Aorta (tissue), 5 donors: ENCODE measurements at regions not wholly inside any gene's neighbourhood (a gene's known extent, or its start where the extent isn't known, plus 50 kb on each side); places are given as distances from the start of the nearest gene placed in this dataset.

Experiments
- ATAC-seq: fragments of 200-7000 bp; cut with Tn5 transposase; one replicate; pipeline ENCODE4 v1.9.1; 2022; ENCODE audit warnings: moderate library complexity; ENCODE audit not compliant: low FRiP score
- DNase-seq, 2 donors: peaks; one replicate each; pipeline ENCODE4 v3.0.0-alpha.2; 2020
- H3K27ac ChIP-seq, 2 donors: one replicate each; pipeline ENCODE4 v1.5.1; 2013; ENCODE audit warnings: low read length in 2 of 2, mild to moderate bottlenecking in 2 of 2, moderate library complexity in 2 of 2, control low read depth in 1 of 2, inconsistent platforms in 1 of 2, low read depth in 1 of 2
- H3K27me3 ChIP-seq, 2 donors: one replicate each; pipeline ENCODE4 v1.6.1; 2013; ENCODE audit warnings: control low read depth in 1 of 2, low read length in 1 of 2, mild to moderate bottlenecking in 1 of 2, moderate library complexity in 1 of 2; ENCODE audit not compliant: insufficient read depth in 2 of 2, control insufficient read depth in 1 of 2
- H3K36me3 ChIP-seq, 2 donors: one replicate each; pipeline ENCODE4 v1.6.1; 2013; ENCODE audit warnings: control low read depth in 1 of 2, low read length in 1 of 2, mild to moderate bottlenecking in 1 of 2; ENCODE audit not compliant: insufficient read depth in 2 of 2, control insufficient read depth in 1 of 2
- H3K4me1 ChIP-seq, 2 donors: one replicate each; pipeline ENCODE4 v1.6.1; 2013; ENCODE audit warnings: low read length in 2 of 2, control low read depth in 1 of 2, mild to moderate bottlenecking in 1 of 2, moderate library complexity in 1 of 2; ENCODE audit not compliant: insufficient read depth in 2 of 2, control insufficient read depth in 1 of 2
- H3K4me3 ChIP-seq, 2 donors: one replicate each; pipeline ENCODE4 v1.5.1; 2013; ENCODE audit warnings: low read length in 2 of 2, control low read depth in 1 of 2, mild to moderate bottlenecking in 1 of 2
- H3K9me3 ChIP-seq: one replicate; pipeline ENCODE4 v1.6.1; 2013; ENCODE audit warnings: mild to moderate bottlenecking, low read length; ENCODE audit not compliant: control insufficient read depth
- WGBS, 2 donors: extraction: QIAGEN DNeasy Blood & Tissue Kit; methylation state at CpG; one replicate each; pipeline ENCODE4 v1.1.7; 2013; 5-methylcytosine and 5-hydroxymethylcytosine counted together
- intact Hi-C, 2 donors: fragments of 100-400 bp; cut with DNase I; formaldehyde crosslinking; loops; one replicate each; pipeline versions ENCODE4 v1.14.2 to v1.15.0; 2022
- donor health status: healthy with polysubstance abuse.
- donor health status: Bipolar disorder and iron deficiency.
- donor health status: DM: no; HTN: no; CAD: no.
- donor health status: DM: no; HTN: no; CAD: no.
- donor health status: DM: yes; HTN: yes; CAD: no.

- no peak for DNase-seq
- WGBS, 2 donors = 31 to 43% methylated on average over 2 of the region's 2 CpGs
- no peak overlapping the region for H3K4me3 ChIP-seq
- no peaks in the 10 kb centered on the region for H3K36me3 ChIP-seq
- no peak for ATAC-seq
- H3K27me3 ChIP-seq = no peaks in the 10 kb centered on the region
- H3K27ac ChIP-seq = no peak overlapping the region
- intact Hi-C loops = no loop called here
- no peaks in the 10 kb centered on the region for H3K4me1 ChIP-seq
- H3K9me3 ChIP-seq = peaks cover 1% of the 10 kb centered on the region
Measured at GRCh38 chr3:104878395-104878794, 488.3 kb upstream of the ALCAM start.

GRCh38 chr3:104879919-104880318 lies 486.8 kb upstream of the ALCAM start:
- WGBS, 2 donors = 36 to 58% methylated on average over 2 of the region's 2 CpGs
- H3K4me1 ChIP-seq = no peaks in the 10 kb centered on the region
- H3K27me3 ChIP-seq = no peaks in the 10 kb centered on the region
- H3K36me3 ChIP-seq = no peaks in the 10 kb centered on the region
- peaks cover 1% of the 10 kb centered on the region for H3K9me3 ChIP-seq
- no peak overlapping the region for H3K4me3 ChIP-seq
- intact Hi-C loops = no loop called here
- DNase-seq = peak in 1 of 2 donors; percentile 33
- H3K27ac ChIP-seq = no peak overlapping the region
- ATAC-seq = no peak

- H3K36me3 ChIP-seq = no peaks in the 10 kb centered on the region
- H3K27ac ChIP-seq = no peak overlapping the region
- no peak overlapping the region for H3K4me3 ChIP-seq
- intact Hi-C loops = no loop called here
- ATAC-seq (no peak), DNase-seq (no peak)
- 94 to 95% methylated on average over 3 of the region's 3 CpGs for WGBS, 2 donors
- H3K9me3 ChIP-seq = no peaks in the 10 kb centered on the region
- H3K27me3 ChIP-seq = no peaks in the 10 kb centered on the region
- H3K4me1 ChIP-seq = no peaks in the 10 kb centered on the region
Measured at GRCh38 chr3:104885214-104885814, 481.4 kb upstream of the ALCAM start.

GRCh38 chr3:104886220-104886995 lies 480.3 kb upstream of the ALCAM start:
- intact Hi-C loops = no loop called here
- WGBS, 2 donors = 95% methylated on average over 4 of the region's 4 CpGs

GRCh38 chr3:104887069-104887468 lies 479.6 kb upstream of the ALCAM start:
- Histone ChIP-seq H3K27ac (no peak overlapping the region), H3K4me1 (no peaks in the 10 kb centered on the region), H3K9me3 (no peaks in the 10 kb centered on the region), H3K27me3 (no peaks in the 10 kb centered on the region), H3K4me3 (no peak overlapping the region), H3K36me3 (no peaks in the 10 kb centered on the region)
- WGBS, 2 donors = 63 to 74% methylated on average over 3 of the region's 3 CpGs
- intact Hi-C loops = no loop called here
- ATAC-seq (no peak), DNase-seq (no peak)

More at GRCh38 chr3:104886220-104886995, 480.3 kb upstream of the ALCAM start:
- H3K4me1 ChIP-seq = no peaks in the 10 kb centered on the region
- no peak for DNase-seq
- no peaks in the 10 kb centered on the region for H3K27me3 ChIP-seq
- no peak for ATAC-seq
- H3K9me3 ChIP-seq = no peaks in the 10 kb centered on the region
- no peak overlapping the region for H3K27ac ChIP-seq
- no peak overlapping the region for H3K4me3 ChIP-seq
- no peaks in the 10 kb centered on the region for H3K36me3 ChIP-seq

GRCh38 chr3:104887619-104888018 lies 479.1 kb upstream of the ALCAM start:
- WGBS, 2 donors = 75 to 77% methylated on average over 2 of the region's 2 CpGs
- no peak overlapping the region for H3K4me3 ChIP-seq
- ATAC-seq (no peak), DNase-seq (no peak)
- H3K36me3 ChIP-seq = no peaks in the 10 kb centered on the region
- intact Hi-C loops = no loop called here
- no peaks in the 10 kb centered on the region for H3K27me3 ChIP-seq
- no peaks in the 10 kb centered on the region for H3K9me3 ChIP-seq
- no peak overlapping the region for H3K27ac ChIP-seq
- H3K4me1 ChIP-seq = no peaks in the 10 kb centered on the region

- DNase-seq = no peak
- intact Hi-C loops = no loop called here
Measured at GRCh38 chr3:104892044-104892443, 474.7 kb upstream of the ALCAM start.

GRCh38 chr3:104896624-104897023 lies 470.1 kb upstream of the ALCAM start:
- H3K4me1 ChIP-seq = no peaks in the 10 kb centered on the region
- intact Hi-C loops = no loop called here
- no peaks in the 10 kb centered on the region for H3K27me3 ChIP-seq
- no peak for DNase-seq
- no peak overlapping the region for H3K4me3 ChIP-seq
- no peak overlapping the region for H3K27ac ChIP-seq
- 93 to 100% methylated on average over 1 of the region's 1 CpG for WGBS, 2 donors
- no peak for ATAC-seq
- no peaks in the 10 kb centered on the region for H3K9me3 ChIP-seq
- no peaks in the 10 kb centered on the region for H3K36me3 ChIP-seq

More at GRCh38 chr3:104892044-104892443, 474.7 kb upstream of the ALCAM start:
- Histone ChIP-seq H3K27ac (no peak overlapping the region), H3K9me3 (no peaks in the 10 kb centered on the region), H3K4me1 (no peaks in the 10 kb centered on the region), H3K27me3 (no peaks in the 10 kb centered on the region), H3K4me3 (no peak overlapping the region), H3K36me3 (no peaks in the 10 kb centered on the region)
- ATAC-seq = no peak
- 92 to 94% methylated on average over 2 of the region's 2 CpGs for WGBS, 2 donors

GRCh38 chr3:104901396-104901795 lies 465.3 kb upstream of the ALCAM start:
- Histone ChIP-seq H3K27me3 (no peaks in the 10 kb centered on the region), H3K4me1 (no peaks in the 10 kb centered on the region), H3K36me3 (no peaks in the 10 kb centered on the region), H3K4me3 (no peak overlapping the region), H3K27ac (no peak overlapping the region), H3K9me3 (no peaks in the 10 kb centered on the region)
- ATAC-seq (no peak), DNase-seq (no peak)
- intact Hi-C loops = no loop called here
- 67 to 77% methylated on average over 3 of the region's 3 CpGs for WGBS, 2 donors
